ENCODE measurements at regions not wholly inside any gene's neighbourhood (a gene's known extent, or its start where the extent isn't known, plus 50 kb on each side); places are given as distances from the start of the nearest gene placed in this dataset.

GRCh38 chr7:94832051-94832450 lies 75.3 kb upstream of the PPP1R9A start:
- Histone ChIP-seq H3K79me1 (ENCODE audit: insufficient read depth, low read depth, low read length, poor library complexity, severe bottlenecking) (no peaks in the 10 kb centered on the region), H3K4me2 (ENCODE audit: insufficient read depth, insufficient read length, low read length) (no peak overlapping the region), H3K27ac (ENCODE audit: insufficient read length, low read depth, low read length) (no peak overlapping the region), H4K5ac (ENCODE audit: insufficient read length, low read depth, low read length) (no peak overlapping the region), H3K27me3 (ENCODE audit: insufficient read depth, low read length) (no peaks in the 10 kb centered on the region), H4K8ac (replicated peaks; ENCODE audit: insufficient read length, low read depth, low read length) (no peak overlapping the region), H3K4me1 (ENCODE audit: insufficient read depth, low read length) (no peaks in the 10 kb centered on the region), H3K4ac (ENCODE audit: low read depth, low read length) (no peak overlapping the region), H3K23me2 (ENCODE audit: insufficient read length, low read depth, low read length, poor library complexity, severe bottlenecking) (no peaks in the 10 kb centered on the region), H2AFZ (ENCODE audit: low read length) (no peak overlapping the region), H3K9me3 (ENCODE audit: control insufficient read depth, low read depth, low read length) (no peaks in the 10 kb centered on the region), H2AK5ac (ENCODE audit: insufficient read length, low read length) (no peak overlapping the region), H3K14ac (ENCODE audit: insufficient read depth, low read length) (no peak overlapping the region), H4K91ac (ENCODE audit: insufficient read length, low read depth, low read length) (no peak overlapping the region), H2BK15ac (ENCODE audit: low read depth, low read length) (no peak overlapping the region), H3K23ac (ENCODE audit: insufficient read length, low read depth, low read length) (no peak overlapping the region), H3T11ph (ENCODE audit: low read length) (no peak overlapping the region), H3K56ac (ENCODE audit: insufficient read length, low read depth, low read length) (no peak overlapping the region), H2BK12ac (ENCODE audit: insufficient read length, low read depth, low read length) (no peak overlapping the region), H2BK120ac (ENCODE audit: low read depth, low read length, poor library complexity, severe bottlenecking) (no peak overlapping the region), H2BK5ac (ENCODE audit: insufficient read length, low read length) (no peak overlapping the region), H3K9ac (ENCODE audit: extremely low read depth, insufficient read length, low read length) (no peak overlapping the region), H3K79me2 (ENCODE audit: insufficient read depth, low read length) (no peaks in the 10 kb centered on the region), H3K18ac (ENCODE audit: insufficient read length, low read depth, low read length) (no peak overlapping the region), H4K20me1 (ENCODE audit: control insufficient read depth, insufficient read depth, insufficient read length) (no peaks in the 10 kb centered on the region), H2BK20ac (ENCODE audit: low read depth, low read length, poor library complexity, severe bottlenecking) (no peak overlapping the region)
- WGBS (ENCODE audit: extremely low coverage, insufficient read length, low lambda C conversion rate) = no CpG with 5 or more reads among the region's 4 CpGs
- no peak for TF ChIP-seq CTCF (conservative IDR thresholded peaks at IDR 0.05)
- peaks cover 0 to 3% (median 0%) of the 10 kb centered on the region in 3 experiments; a peak in 4 of 7 replicates for H3K36me3 Mint-ChIP-seq (ENCODE audit: insufficient read depth in 1 of 3, low read depth in 3 of 3)
- no peak overlapping the region for H3K27ac Mint-ChIP-seq
- no peak for DNase-seq
- H3K4me3 Mint-ChIP-seq = no peak overlapping the region
- no peaks in the 10 kb centered on the region for H3K27me3 Mint-ChIP-seq (ENCODE audit: low read depth)
- no peaks in the 10 kb centered on the region for H3K4me1 Mint-ChIP-seq
- H3K9me3 Mint-ChIP-seq = peaks cover 6 to 9% of the 10 kb centered on the region in 2 experiments; a peak in 4 of 5 replicates
